CD4-positive, alpha-beta T cell treated with Interleukin-6 for 4 hours (primary cell): ENCODE measurements at regions not wholly inside any gene's neighbourhood (a gene's known extent, or its start where the extent isn't known, plus 50 kb on each side); places are given as distances from the start of the nearest gene placed in this dataset.

Source experiments
- DNase-seq: peaks from one replicate; pipeline ENCODE4 v3.0.0-alpha.2; 2020; ENCODE audit warnings: mixed read lengths

DNA sequence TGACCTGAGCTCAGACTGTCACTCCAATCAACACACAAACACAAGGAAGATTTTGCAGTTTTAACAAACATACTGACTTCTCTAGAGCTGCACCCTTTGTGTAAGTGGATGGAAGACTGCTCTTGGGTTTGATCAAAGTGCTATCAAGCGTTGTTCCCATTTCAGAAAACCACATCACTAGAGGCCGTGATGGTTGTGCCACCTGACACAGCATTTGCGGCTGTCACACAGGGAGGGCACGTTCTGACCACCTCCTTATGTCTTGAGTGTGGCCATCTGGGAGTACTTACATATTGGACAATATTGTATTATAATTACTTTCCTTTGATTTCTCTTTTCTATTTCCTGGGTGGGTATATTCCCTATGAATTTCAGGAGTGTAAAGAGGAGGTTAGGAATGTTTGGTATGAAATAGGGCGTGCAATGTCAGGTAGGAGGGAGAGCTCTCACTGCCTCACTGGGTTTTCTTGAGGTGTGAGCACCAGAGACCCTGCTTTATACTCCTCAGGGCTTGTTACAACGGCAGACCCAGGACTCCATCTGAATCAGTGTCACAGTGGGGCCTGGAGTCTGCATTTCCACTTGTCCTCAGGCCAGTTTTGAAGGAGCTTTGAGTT is 74.3 kb downstream of the SYNE3 start:
- DNase-seq, result no peak

GRCh38 chr14:95440951-95441350 is 75.5 kb downstream of the SYNE3 start:
- DNase-seq, result no peak

DNA sequence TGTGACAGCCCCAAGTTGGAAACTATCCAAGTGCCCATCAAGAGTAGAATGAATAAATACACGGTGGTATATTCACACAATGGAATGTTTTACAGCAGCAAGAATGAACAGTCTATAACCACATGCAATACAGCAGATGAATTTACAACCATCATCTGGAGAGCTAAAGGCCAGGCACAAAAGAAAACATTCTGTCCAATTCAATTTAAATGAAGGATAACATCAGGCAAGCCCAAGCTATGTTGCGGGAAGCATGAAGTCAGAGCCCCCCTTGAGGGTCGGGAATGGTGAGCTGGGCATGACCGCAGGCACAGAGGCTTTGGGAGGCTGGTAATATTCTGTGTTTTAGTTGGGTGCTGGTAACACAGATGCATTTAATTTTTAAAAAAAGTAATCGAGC is 76.0 kb downstream of the SYNE3 start:
- DNase-seq, result no peak

- DNase-seq, result no peak
Measured at GRCh38 chr14:95439881-95440280, 76.6 kb downstream of the SYNE3 start.

- no peak for DNase-seq
Measured at GRCh38 chr14:95437715-95438114, 78.7 kb downstream of the SYNE3 start.

DNA sequence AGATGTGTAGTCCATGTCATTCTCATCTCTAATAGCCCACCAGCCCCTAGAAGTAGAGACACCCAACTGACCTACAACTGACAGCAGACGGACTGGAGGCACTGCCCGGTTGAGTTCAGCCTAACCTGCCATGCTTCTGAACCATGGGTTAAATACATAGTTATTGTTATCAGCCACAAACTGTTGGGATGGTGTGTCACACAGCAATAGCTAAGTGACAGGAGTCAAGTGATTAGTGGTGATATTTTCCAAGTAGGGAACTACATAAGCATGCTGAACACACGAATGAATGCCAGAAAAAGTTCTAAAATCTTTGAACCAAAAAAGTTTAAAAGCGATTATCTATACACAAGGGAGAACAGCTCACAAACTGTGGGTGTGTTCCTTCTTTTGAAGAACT is 80.1 kb downstream of the SYNE3 start:
- no peak for DNase-seq

DNA sequence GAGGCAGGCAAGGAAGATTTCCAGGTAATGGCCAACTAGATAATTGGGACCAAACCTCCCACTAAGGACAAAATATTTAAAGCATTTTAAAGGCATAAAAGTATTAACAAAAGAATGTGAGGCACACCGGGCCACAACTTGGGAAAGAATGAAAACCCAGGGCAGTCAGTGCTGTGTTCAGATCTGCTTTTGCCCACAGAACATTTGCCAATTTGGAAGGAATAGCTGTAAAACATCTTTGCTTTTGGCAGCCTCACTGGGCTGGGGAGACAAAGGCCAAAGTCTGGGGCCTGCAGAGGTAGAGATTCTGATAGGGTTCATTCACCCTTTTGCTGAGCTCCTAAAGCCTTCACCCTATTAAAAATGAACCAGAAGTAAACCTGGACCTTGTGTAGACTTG is 82.3 kb downstream of the SYNE3 start:
- DNase-seq, result no peak

GRCh38 chr14:95433094-95433478 is 83.4 kb downstream of the SYNE3 start:
- DNase-seq, result no peak

- DNase-seq, result no peak
Measured at GRCh38 chr14:95432144-95433093, 84.0 kb downstream of the SYNE3 start.

GRCh38 chr14:95431199-95432143 is 85.0 kb downstream of the SYNE3 start:
- DNase-seq, result no peak

DNA sequence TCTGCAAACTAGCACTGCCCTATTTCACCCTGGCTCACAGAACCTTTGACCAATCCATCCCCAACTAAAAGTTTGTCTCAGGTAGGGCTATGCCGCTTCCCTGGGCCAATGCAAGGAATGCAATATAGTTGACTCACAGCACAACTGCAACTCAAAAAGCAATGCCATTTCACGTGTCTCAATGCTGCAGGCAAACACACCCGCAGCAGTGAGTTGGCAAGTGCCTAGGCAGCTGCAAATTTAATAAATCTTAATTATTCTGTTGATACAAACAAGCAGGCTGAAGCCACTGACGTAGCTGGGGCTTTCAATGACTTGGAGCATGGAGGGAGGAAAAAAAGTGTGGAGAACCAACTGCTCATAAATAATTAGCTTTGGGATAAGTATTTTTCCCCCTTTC is 87.9 kb downstream of the SYNE3 start:
- no peak for DNase-seq

DNA sequence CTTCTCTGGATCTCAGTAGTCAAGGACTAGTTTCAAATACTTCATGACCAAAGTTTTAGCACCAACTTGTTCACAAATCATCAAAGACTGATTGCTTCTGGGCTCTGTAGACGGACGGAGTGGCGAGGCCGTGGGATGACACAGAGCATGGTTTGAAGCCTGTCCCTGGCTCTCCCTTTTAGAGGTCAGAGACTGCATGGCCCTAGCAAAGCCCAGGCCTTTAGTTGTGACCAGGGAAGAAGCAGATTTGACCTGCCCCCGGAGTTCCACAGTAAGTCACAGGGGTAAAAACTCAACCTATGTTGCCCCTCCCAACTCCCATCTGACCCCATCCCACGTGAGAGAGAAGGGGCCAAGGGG is 90.4 kb downstream of the SYNE3 start:
- DNase-seq, result no peak

GRCh38 chr14:95425369-95426115 is 90.9 kb downstream of the SYNE3 start:
- no peak for DNase-seq

- no peak for DNase-seq
Measured at GRCh38 chr14:95424529-95424928, 91.9 kb downstream of the SYNE3 start.

DNA sequence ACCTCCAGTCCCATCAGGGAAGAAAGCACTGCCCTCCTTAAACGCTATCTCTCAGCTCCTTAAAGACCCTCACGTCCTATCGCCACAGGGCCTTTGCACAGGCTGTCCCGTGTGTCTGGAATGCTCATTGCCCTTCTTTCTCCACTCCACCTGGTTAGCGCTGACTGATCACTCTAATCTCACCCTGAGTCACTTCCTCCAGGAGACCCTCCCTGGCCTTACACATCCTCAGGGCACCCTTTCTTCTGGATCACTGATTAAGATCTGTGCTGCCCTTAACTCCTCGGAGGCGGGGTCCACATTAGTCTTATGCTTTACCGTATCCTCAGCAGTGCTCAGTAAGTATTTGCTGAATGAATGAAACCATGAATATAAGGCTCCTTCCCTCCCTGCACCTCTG is 94.7 kb downstream of the SYNE3 start:
- DNase-seq, result no peak

GRCh38 chr14:95420060-95420459 is 96.4 kb downstream of the SYNE3 start:
- no peak for DNase-seq

GRCh38 chr14:95419569-95419968 is 96.9 kb downstream of the SYNE3 start:
- DNase-seq, result no peak

- DNase-seq, result no peak
Measured at GRCh38 chr14:95418858-95419257, 97.6 kb downstream of the SYNE3 start.

DNA sequence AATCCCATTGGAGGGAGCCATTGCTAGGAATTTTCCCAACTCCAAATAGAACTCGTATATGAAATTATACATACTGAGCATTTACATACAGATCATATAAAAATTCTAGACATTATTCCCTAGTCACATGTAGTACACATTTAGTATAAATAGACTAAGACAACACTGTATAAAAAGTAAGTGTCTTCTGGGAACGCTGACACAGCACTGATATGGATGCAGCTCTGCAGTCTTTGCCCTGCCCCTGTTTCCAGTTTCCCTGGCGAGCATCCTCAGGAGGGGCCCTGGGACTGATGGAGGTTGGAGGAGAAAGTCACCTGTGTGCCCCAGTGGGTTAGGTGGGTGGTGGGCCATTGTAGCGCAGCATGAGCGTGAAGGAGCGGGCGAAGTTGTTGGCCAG is 97.8 kb upstream of the CLMN start:
- no peak for DNase-seq

- DNase-seq, result no peak
Measured at GRCh38 chr14:95415993-95416392, 96.3 kb upstream of the CLMN start.

GRCh38 chr14:95413289-95414215 is 93.8 kb upstream of the CLMN start:
- DNase-seq, result no peak
